SK-N-SH treated with all-trans-retinoic acid at 6 μM for 48 hours (cell line): ENCODE measurements at regions not wholly inside any gene's neighbourhood (a gene's known extent, or its start where the extent isn't known, plus 50 kb on each side); places are given as distances from the start of the nearest gene placed in this dataset.

Experiments used
- ATAC-seq: fragments of 200-7000 bp; cut with Tn5 transposase; 3 replicates; pipeline ENCODE4 v1.9.1; 2020; ENCODE audit warnings: mild to moderate bottlenecking, moderate library complexity
- ARNTL ChIP-seq: fragments of 450-650 bp; formaldehyde crosslinking; IDR thresholded peaks from 2 replicates; pipeline ENCODE4 v1.5.0; 2020; ENCODE audit warnings: low read depth, mild to moderate bottlenecking, moderate library complexity, borderline replicate concordance
- BACH2 ChIP-seq: fragments of 250-450 bp; sonication (Bioruptor Pico); IDR thresholded peaks from 2 replicates; pipeline ENCODE4 v1.9.0; 2021; ENCODE audit warnings: mild to moderate bottlenecking, borderline replicate concordance
- CSDC2 ChIP-seq: fragments of 250-450 bp; sonication (Bioruptor Pico); IDR thresholded peaks from 2 replicates; pipeline ENCODE4 v1.5.0; 2020; ENCODE audit warnings: mild to moderate bottlenecking, moderate library complexity
- GLIS3 ChIP-seq: fragments of 250-450 bp; sonication (Bioruptor Pico); IDR thresholded peaks from 2 replicates; pipeline ENCODE4 v1.5.0; 2020; ENCODE audit warnings: mild to moderate bottlenecking, moderate library complexity
- ISL1 ChIP-seq: fragments of 250-450 bp; sonication (Bioruptor Pico); IDR thresholded peaks from 2 replicates; pipeline ENCODE4 v2.1.2; 2022; ENCODE audit warnings: mild to moderate bottlenecking, moderate library complexity
- OSR1 ChIP-seq: fragments of 250-450 bp; sonication (Bioruptor Pico); IDR thresholded peaks from 2 replicates; pipeline ENCODE4 v1.8.0; 2022; ENCODE audit warnings: moderate library complexity, mild to moderate bottlenecking, inconsistent platforms
- POU6F1 ChIP-seq: fragments of 250-450 bp; sonication (Bioruptor Pico); IDR thresholded peaks from 2 replicates; pipeline ENCODE4 v1.8.0; 2021; ENCODE audit warnings: low read depth, mild to moderate bottlenecking, moderate library complexity, borderline replicate concordance
- PPARA ChIP-seq: fragments of 250-450 bp; sonication (Bioruptor Pico); IDR thresholded peaks from 2 replicates; pipeline ENCODE4 v1.5.0; 2020; ENCODE audit warnings: mild to moderate bottlenecking, borderline replicate concordance
- RARB ChIP-seq: fragments of 250-450 bp; sonication (Bioruptor Pico); IDR thresholded peaks from 2 replicates; pipeline ENCODE4 v1.8.0; 2021; ENCODE audit warnings: mild to moderate bottlenecking, moderate library complexity
- SNAI2 ChIP-seq: fragments of 250-450 bp; sonication (Bioruptor Pico); IDR thresholded peaks from 2 replicates; pipeline ENCODE4 v1.5.0; 2020; ENCODE audit warnings: mild to moderate bottlenecking, moderate library complexity
- TOX ChIP-seq: fragments of 250-450 bp; sonication (Bioruptor Pico); IDR thresholded peaks from 2 replicates; pipeline ENCODE4 v1.8.0; 2021; ENCODE audit warnings: mild to moderate bottlenecking, moderate library complexity, borderline replicate concordance
- ZC3H10 ChIP-seq: fragments of 250-450 bp; sonication (Bioruptor Pico); IDR thresholded peaks from 2 replicates; pipeline ENCODE4 v1.5.1; 2021; ENCODE audit warnings: mild to moderate bottlenecking, moderate library complexity
- ZFP3 ChIP-seq: fragments of 250-450 bp; sonication (Bioruptor Pico); IDR thresholded peaks from 2 replicates; pipeline ENCODE4 v1.5.0; 2020; ENCODE audit warnings: mild to moderate bottlenecking, moderate library complexity
- ZFP30 ChIP-seq: fragments of 450-650 bp; formaldehyde crosslinking; IDR thresholded peaks from 2 replicates; pipeline ENCODE4 v1.5.0; 2022; ENCODE audit warnings: mild to moderate bottlenecking, moderate library complexity
- ZNF565 ChIP-seq: fragments of 450-650 bp; formaldehyde crosslinking; conservative IDR thresholded peaks from 2 replicates; pipeline ENCODE4 v1.5.0; 2020; ENCODE audit warnings: low read depth, mild to moderate bottlenecking, moderate library complexity
- ZNF70 ChIP-seq: fragments of 450-650 bp; formaldehyde crosslinking; IDR thresholded peaks from 2 replicates; pipeline ENCODE4 v1.5.0; 2020; ENCODE audit warnings: mild to moderate bottlenecking, moderate library complexity
- ZNF8 ChIP-seq: fragments of 450-650 bp; formaldehyde crosslinking; IDR thresholded peaks from 2 replicates; pipeline ENCODE4 v1.5.0; 2020; ENCODE audit warnings: mild to moderate bottlenecking, moderate library complexity
- TF ChIP-seq, protein P1 (sequence below): fragments of 250-450 bp; sonication (Bioruptor Pico); IDR thresholded peaks from 2 replicates; pipeline ENCODE4 v1.5.1; 2021; ENCODE audit warnings: mild to moderate bottlenecking, moderate library complexity
- TF ChIP-seq, protein P2 (sequence below): fragments of 250-450 bp; sonication (Bioruptor Pico); IDR thresholded peaks from 2 replicates; pipeline ENCODE4 v1.8.0; 2020; ENCODE audit warnings: mild to moderate bottlenecking, moderate library complexity, borderline replicate concordance
- TF ChIP-seq, protein P3 (sequence below): fragments of 250-450 bp; sonication (Bioruptor Pico); IDR thresholded peaks from 2 replicates; pipeline ENCODE4 v1.5.1; 2020; ENCODE audit warnings: low read depth, mild to moderate bottlenecking, moderate library complexity
- TF ChIP-seq, protein P4 (sequence below): fragments of 250-450 bp; sonication (Bioruptor Pico); IDR thresholded peaks from 2 replicates; pipeline ENCODE4 v1.5.0; 2020; ENCODE audit warnings: mild to moderate bottlenecking, moderate library complexity

- TF ChIP-seq ZFP3 (CRISPR knock-in tag), result no peak
- TF ChIP-seq PPARA (CRISPR knock-in tag), result no peak
- no peak for TF ChIP-seq ZNF70 (CRISPR knock-in tag)
- no peak for TF ChIP-seq ZNF565 (CRISPR knock-in tag)
- TF ChIP-seq TOX (CRISPR knock-in tag), result no peak
- TF ChIP-seq, protein P1, sequence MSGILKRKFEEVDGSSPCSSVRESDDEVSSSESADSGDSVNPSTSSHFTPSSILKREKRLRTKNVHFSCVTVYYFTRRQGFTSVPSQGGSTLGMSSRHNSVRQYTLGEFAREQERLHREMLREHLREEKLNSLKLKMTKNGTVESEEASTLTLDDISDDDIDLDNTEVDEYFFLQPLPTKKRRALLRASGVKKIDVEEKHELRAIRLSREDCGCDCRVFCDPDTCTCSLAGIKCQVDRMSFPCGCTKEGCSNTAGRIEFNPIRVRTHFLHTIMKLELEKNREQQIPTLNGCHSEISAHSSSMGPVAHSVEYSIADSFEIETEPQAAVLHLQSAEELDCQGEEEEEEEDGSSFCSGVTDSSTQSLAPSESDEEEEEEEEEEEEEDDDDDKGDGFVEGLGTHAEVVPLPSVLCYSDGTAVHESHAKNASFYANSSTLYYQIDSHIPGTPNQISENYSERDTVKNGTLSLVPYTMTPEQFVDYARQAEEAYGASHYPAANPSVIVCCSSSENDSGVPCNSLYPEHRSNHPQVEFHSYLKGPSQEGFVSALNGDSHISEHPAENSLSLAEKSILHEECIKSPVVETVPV (CRISPR knock-in tag), result no peak
- no peak for TF ChIP-seq RARB (CRISPR knock-in tag)
- TF ChIP-seq, protein P2, sequence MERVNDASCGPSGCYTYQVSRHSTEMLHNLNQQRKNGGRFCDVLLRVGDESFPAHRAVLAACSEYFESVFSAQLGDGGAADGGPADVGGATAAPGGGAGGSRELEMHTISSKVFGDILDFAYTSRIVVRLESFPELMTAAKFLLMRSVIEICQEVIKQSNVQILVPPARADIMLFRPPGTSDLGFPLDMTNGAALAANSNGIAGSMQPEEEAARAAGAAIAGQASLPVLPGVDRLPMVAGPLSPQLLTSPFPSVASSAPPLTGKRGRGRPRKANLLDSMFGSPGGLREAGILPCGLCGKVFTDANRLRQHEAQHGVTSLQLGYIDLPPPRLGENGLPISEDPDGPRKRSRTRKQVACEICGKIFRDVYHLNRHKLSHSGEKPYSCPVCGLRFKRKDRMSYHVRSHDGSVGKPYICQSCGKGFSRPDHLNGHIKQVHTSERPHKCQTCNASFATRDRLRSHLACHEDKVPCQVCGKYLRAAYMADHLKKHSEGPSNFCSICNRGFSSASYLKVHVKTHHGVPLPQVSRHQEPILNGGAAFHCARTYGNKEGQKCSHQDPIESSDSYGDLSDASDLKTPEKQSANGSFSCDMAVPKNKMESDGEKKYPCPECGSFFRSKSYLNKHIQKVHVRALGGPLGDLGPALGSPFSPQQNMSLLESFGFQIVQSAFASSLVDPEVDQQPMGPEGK, result no peak
- TF ChIP-seq, protein P3, sequence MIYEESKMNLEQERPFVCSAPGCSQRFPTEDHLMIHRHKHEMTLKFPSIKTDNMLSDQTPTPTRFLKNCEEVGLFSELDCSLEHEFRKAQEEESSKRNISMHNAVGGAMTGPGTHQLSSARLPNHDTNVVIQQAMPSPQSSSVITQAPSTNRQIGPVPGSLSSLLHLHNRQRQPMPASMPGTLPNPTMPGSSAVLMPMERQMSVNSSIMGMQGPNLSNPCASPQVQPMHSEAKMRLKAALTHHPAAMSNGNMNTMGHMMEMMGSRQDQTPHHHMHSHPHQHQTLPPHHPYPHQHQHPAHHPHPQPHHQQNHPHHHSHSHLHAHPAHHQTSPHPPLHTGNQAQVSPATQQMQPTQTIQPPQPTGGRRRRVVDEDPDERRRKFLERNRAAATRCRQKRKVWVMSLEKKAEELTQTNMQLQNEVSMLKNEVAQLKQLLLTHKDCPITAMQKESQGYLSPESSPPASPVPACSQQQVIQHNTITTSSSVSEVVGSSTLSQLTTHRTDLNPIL, result no peak
- no peak for TF ChIP-seq GLIS3
- no peak for TF ChIP-seq BACH2 (CRISPR knock-in tag)
- TF ChIP-seq, protein P4, sequence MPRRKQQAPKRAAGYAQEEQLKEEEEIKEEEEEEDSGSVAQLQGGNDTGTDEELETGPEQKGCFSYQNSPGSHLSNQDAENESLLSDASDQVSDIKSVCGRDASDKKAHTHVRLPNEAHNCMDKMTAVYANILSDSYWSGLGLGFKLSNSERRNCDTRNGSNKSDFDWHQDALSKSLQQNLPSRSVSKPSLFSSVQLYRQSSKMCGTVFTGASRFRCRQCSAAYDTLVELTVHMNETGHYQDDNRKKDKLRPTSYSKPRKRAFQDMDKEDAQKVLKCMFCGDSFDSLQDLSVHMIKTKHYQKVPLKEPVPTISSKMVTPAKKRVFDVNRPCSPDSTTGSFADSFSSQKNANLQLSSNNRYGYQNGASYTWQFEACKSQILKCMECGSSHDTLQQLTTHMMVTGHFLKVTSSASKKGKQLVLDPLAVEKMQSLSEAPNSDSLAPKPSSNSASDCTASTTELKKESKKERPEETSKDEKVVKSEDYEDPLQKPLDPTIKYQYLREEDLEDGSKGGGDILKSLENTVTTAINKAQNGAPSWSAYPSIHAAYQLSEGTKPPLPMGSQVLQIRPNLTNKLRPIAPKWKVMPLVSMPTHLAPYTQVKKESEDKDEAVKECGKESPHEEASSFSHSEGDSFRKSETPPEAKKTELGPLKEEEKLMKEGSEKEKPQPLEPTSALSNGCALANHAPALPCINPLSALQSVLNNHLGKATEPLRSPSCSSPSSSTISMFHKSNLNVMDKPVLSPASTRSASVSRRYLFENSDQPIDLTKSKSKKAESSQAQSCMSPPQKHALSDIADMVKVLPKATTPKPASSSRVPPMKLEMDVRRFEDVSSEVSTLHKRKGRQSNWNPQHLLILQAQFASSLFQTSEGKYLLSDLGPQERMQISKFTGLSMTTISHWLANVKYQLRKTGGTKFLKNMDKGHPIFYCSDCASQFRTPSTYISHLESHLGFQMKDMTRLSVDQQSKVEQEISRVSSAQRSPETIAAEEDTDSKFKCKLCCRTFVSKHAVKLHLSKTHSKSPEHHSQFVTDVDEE (CRISPR knock-in tag), result no peak
- no peak for ATAC-seq
Observed at GRCh38 chr10:6345404-6345803, 142.7 kb downstream of the PFKFB3 start.

DNA sequence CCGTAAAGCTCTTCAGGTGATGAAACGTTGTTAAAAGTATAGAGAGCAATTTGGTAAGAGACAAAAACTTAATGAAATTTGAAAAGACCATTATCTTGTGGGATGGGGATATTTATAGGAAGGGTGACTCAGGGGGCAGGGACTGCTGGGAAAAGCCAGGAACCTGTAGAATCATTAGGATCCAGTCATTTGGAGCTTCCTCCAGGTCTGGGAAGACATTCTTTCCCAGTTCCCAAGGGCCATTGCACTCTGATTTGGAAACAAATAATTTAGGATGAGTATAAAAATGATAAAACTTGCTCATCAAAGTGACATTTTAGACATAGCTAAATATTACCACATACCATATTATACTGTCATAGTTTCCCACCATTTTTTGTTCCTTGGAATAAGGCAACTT is 143.9 kb downstream of the PFKFB3 start:
- TF ChIP-seq ZFP30 (CRISPR knock-in tag) (no peak), SNAI2 (no peak), OSR1 (CRISPR knock-in tag) (no peak), TOX (CRISPR knock-in tag) (no peak), PPARA (CRISPR knock-in tag) (no peak), GLIS3 (no peak), ZNF565 (CRISPR knock-in tag) (no peak), ISL1 (CRISPR knock-in tag) (no peak), ZNF8 (CRISPR knock-in tag) (no peak), ZC3H10 (CRISPR knock-in tag) (no peak), ARNTL (CRISPR knock-in tag) (no peak), CSDC2 (CRISPR knock-in tag) (no peak), ZNF70 (CRISPR knock-in tag) (no peak), RARB (CRISPR knock-in tag) (no peak), ZFP3 (CRISPR knock-in tag) (no peak), POU6F1 (CRISPR knock-in tag) (no peak), BACH2 (CRISPR knock-in tag) (no peak)
- TF ChIP-seq, protein P2, result no peak
- TF ChIP-seq, protein P1 (CRISPR knock-in tag), result no peak
- TF ChIP-seq, all 23 proteins: peak for 0
- no peak for ATAC-seq
